GM23338 (cell line): ENCODE measurements at regions not wholly inside any gene's neighbourhood (a gene's known extent, or its start where the extent isn't known, plus 50 kb on each side); places are given as distances from the start of the nearest gene placed in this dataset.

Source experiments
- CREB1 ChIP-seq: fragments of 250-450 bp; sonication (Bioruptor Pico); IDR thresholded peaks from 2 replicates; pipeline ENCODE4 v1.5.0; 2020; ENCODE audit warnings: low read depth, mild to moderate bottlenecking, moderate library complexity
- EZH2 ChIP-seq: fragments of 200-600 bp; sonication (generic); IDR thresholded peaks from one replicate; pipeline ENCODE4 v1.8.0; 2017; ENCODE audit warnings: antibody characterized with exemption, mild to moderate bottlenecking, low read depth; ENCODE audit not compliant: unreplicated experiment
- EZH2phosphoT487 ChIP-seq: fragments of 200-600 bp; sonication (generic); IDR thresholded peaks from one replicate; pipeline ENCODE4 v1.8.1; 2018; ENCODE audit warnings: antibody characterized with exemption; ENCODE audit not compliant: unreplicated experiment
- JUNB ChIP-seq: IDR thresholded peaks from one replicate; pipeline ENCODE4 v1.6.1; 2016; ENCODE audit warnings: antibody characterized with exemption; ENCODE audit not compliant: unreplicated experiment
- POLR2AphosphoS5 ChIP-seq: IDR thresholded peaks from 2 replicates; pipeline ENCODE4 v1.6.1; 2016; ENCODE audit warnings: antibody characterized with exemption, low read depth
- REST ChIP-seq: IDR thresholded peaks from one replicate; pipeline ENCODE4 v1.6.1; 2018; ENCODE audit warnings: antibody characterized with exemption; ENCODE audit not compliant: unreplicated experiment
- STAT1 ChIP-seq: IDR thresholded peaks from one replicate; pipeline ENCODE4 v1.6.1; 2016; ENCODE audit warnings: antibody characterized with exemption; ENCODE audit not compliant: unreplicated experiment
- ZNF331 ChIP-seq: fragments of 250-450 bp; sonication (Bioruptor Pico); IDR thresholded peaks from 2 replicates; pipeline ENCODE4 v1.5.0; 2020; ENCODE audit warnings: low read depth, mild to moderate bottlenecking, moderate library complexity
- ZNF462 ChIP-seq: fragments of 250-450 bp; sonication (Bioruptor Pico); IDR thresholded peaks from 2 replicates; pipeline ENCODE4 v1.5.0; 2020; ENCODE audit warnings: mild to moderate bottlenecking, moderate library complexity
- TF ChIP-seq, protein P1 (sequence below), 2 experiments: fragments of 200-600 bp in 1 of 2; sonication (generic) in 1 of 2; conservative IDR thresholded peaks; 2 replicates each; pipeline versions ENCODE4 v1.5.1 to v1.6.1; 2016 to 2017; ENCODE audit warnings: antibody characterized with exemption in 2 of 2, low read depth in 2 of 2, mild to moderate bottlenecking in 2 of 2, moderate library complexity in 1 of 2
- TF ChIP-seq, protein P2 (sequence below): IDR thresholded peaks from 2 replicates; pipeline ENCODE4 v1.6.1; 2016; ENCODE audit warnings: antibody characterized with exemption

DNA sequence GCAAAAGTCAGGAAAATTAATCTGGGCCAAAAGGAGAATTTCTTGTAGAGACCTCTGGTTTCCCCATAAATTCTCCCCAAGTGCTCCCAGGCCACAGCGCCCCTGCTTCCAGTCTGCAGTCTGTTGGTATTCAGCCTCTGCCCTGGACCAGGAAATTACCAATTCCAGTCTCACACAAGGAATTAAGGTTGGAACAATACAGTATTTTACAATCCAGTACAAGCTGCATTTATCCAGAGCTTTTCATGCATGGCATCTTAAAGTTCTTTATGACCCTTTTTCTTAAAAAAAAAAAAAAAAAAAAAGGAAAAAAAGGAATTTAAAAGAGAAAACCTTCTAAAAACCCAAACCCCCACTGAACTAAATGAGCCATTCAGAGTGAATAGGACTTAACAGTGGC lies 139.6 kb upstream of the RANBP3L start:
- TF ChIP-seq, protein P1, sequence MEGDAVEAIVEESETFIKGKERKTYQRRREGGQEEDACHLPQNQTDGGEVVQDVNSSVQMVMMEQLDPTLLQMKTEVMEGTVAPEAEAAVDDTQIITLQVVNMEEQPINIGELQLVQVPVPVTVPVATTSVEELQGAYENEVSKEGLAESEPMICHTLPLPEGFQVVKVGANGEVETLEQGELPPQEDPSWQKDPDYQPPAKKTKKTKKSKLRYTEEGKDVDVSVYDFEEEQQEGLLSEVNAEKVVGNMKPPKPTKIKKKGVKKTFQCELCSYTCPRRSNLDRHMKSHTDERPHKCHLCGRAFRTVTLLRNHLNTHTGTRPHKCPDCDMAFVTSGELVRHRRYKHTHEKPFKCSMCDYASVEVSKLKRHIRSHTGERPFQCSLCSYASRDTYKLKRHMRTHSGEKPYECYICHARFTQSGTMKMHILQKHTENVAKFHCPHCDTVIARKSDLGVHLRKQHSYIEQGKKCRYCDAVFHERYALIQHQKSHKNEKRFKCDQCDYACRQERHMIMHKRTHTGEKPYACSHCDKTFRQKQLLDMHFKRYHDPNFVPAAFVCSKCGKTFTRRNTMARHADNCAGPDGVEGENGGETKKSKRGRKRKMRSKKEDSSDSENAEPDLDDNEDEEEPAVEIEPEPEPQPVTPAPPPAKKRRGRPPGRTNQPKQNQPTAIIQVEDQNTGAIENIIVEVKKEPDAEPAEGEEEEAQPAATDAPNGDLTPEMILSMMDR (conservative IDR thresholded peaks at IDR 0.05; ENCODE audit: low read depth in 2 of 2) = no peak
- TF ChIP-seq REST (no peak), CREB1 (CRISPR knock-in tag) (no peak), POLR2AphosphoS5 (no peak), EZH2 (no peak), EZH2phosphoT487 (no peak), JUNB (no peak), ZNF331 (CRISPR knock-in tag) (no peak), STAT1 (no peak), ZNF462 (CRISPR knock-in tag) (no peak)
- TF ChIP-seq, protein P2, sequence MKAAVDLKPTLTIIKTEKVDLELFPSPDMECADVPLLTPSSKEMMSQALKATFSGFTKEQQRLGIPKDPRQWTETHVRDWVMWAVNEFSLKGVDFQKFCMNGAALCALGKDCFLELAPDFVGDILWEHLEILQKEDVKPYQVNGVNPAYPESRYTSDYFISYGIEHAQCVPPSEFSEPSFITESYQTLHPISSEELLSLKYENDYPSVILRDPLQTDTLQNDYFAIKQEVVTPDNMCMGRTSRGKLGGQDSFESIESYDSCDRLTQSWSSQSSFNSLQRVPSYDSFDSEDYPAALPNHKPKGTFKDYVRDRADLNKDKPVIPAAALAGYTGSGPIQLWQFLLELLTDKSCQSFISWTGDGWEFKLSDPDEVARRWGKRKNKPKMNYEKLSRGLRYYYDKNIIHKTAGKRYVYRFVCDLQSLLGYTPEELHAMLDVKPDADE = no peak
